Keratinocyte (primary cell): ENCODE measurements at regions not wholly inside any gene's neighbourhood (a gene's known extent, or its start where the extent isn't known, plus 50 kb on each side); places are given as distances from the start of the nearest gene placed in this dataset.

Experiments
- DNase-seq: peaks from one replicate; pipeline ENCODE4 v3.0.0-alpha.2; 2011; ENCODE audit warnings: low read depth, missing footprints, low spot score
- FAIRE-seq: peaks from 2 replicates; lab custom pipeline; 2011; peaks lifted over from hg19 to GRCh38; lab: Jason Lieb, UNC
- H2AFZ ChIP-seq: 2 replicates; pipeline ENCODE4 v1.6.0; 2012; ENCODE audit warnings: low read length, control low read depth, inconsistent platforms; ENCODE audit not compliant: control insufficient read depth
- H3K27ac ChIP-seq: 2 replicates; pipeline ENCODE4 v1.5.1; 2011; ENCODE audit warnings: low read length; ENCODE audit not compliant: control insufficient read depth, insufficient read depth
- H3K27me3 ChIP-seq: 3 replicates; pipeline ENCODE4 v1.6.0; 2011; ENCODE audit warnings: low read length; ENCODE audit not compliant: control insufficient read depth, insufficient read depth; ENCODE audit errors: extremely low read depth
- H3K36me3 ChIP-seq, 2 experiments: 2 replicates in 1 of 2; 3 replicates in 1 of 2; pipeline ENCODE4 v1.5.1; 2011; ENCODE audit warnings: low read length in 2 of 2, mild to moderate bottlenecking in 1 of 2; ENCODE audit not compliant: control insufficient read depth in 2 of 2, insufficient read depth in 2 of 2; ENCODE audit errors: extremely low read depth in 1 of 2
- H3K4me1 ChIP-seq: 3 replicates; pipeline ENCODE4 v1.5.1; 2011; ENCODE audit warnings: low read length; ENCODE audit not compliant: control insufficient read depth, insufficient read depth; ENCODE audit errors: extremely low read depth
- H3K4me2 ChIP-seq: 3 replicates; pipeline ENCODE4 v1.6.0; 2011; ENCODE audit warnings: low read depth, low read length; ENCODE audit not compliant: control insufficient read depth, insufficient read depth; ENCODE audit errors: extremely low read depth
- H3K4me3 ChIP-seq, 3 experiments: fragments of 200-600 bp in 1 of 3; sonication (generic) in 1 of 3; 2 replicates in 2 of 3; 3 replicates in 1 of 3; pipeline ENCODE4 v1.5.1; 2011 to 2016; ENCODE audit warnings: low read length in 3 of 3, mild to moderate bottlenecking in 3 of 3, control low read depth in 2 of 3, inconsistent platforms in 1 of 3, low read depth in 1 of 3, mixed read lengths in 1 of 3, mixed run types in 1 of 3, moderate library complexity in 1 of 3; ENCODE audit not compliant: control insufficient read depth in 2 of 3, insufficient read depth in 2 of 3; ENCODE audit errors: extremely low read depth in 1 of 3
- H3K79me2 ChIP-seq: 2 replicates; pipeline ENCODE4 v1.6.0; 2012; ENCODE audit warnings: low read length; ENCODE audit not compliant: control insufficient read depth, insufficient read depth
- H3K9ac ChIP-seq: 3 replicates; pipeline ENCODE4 v1.6.0; 2011; ENCODE audit warnings: low read length; ENCODE audit not compliant: control insufficient read depth, insufficient read depth; ENCODE audit errors: extremely low read depth
- H3K9me1 ChIP-seq: 3 replicates; pipeline ENCODE4 v1.6.0; 2011; ENCODE audit warnings: low read length; ENCODE audit not compliant: control insufficient read depth, insufficient read depth; ENCODE audit errors: extremely low read depth
- H3K9me3 ChIP-seq: 2 replicates; pipeline ENCODE4 v1.5.1; 2012; ENCODE audit warnings: low read depth, low read length; ENCODE audit not compliant: control insufficient read depth
- H4K20me1 ChIP-seq: 3 replicates; pipeline ENCODE4 v1.6.0; 2011; ENCODE audit warnings: low read length; ENCODE audit not compliant: control insufficient read depth, insufficient read depth; ENCODE audit errors: extremely low read depth
- CTCF ChIP-seq, 3 experiments: IDR thresholded peaks in 1 of 3; conservative IDR thresholded peaks in 1 of 3; optimal IDR thresholded peaks in 1 of 3; 2 replicates in 2 of 3; 3 replicates in 1 of 3; pipeline versions ENCODE3 to v1.5.1; 2011; ENCODE audit warnings: low read length in 3 of 3, mild to moderate bottlenecking in 3 of 3, moderate library complexity in 2 of 3, control low read depth in 1 of 3, inconsistent platforms in 1 of 3; ENCODE audit not compliant: insufficient read depth in 2 of 3; ENCODE audit errors: extremely low read depth in 1 of 3
- EZH2 ChIP-seq: IDR thresholded peaks from one replicate; pipeline ENCODE4 v1.6.1; 2012; ENCODE audit warnings: inconsistent platforms, mild to moderate bottlenecking, low read length, moderate library complexity
- dilution Hi-C: fragments of 300-500 bp; cut with MboI; formaldehyde crosslinking; loops from one replicate; pipeline ENCODE4 v1.7.0; 2020; ENCODE audit warnings: low sequenced_read_pairs; ENCODE audit not compliant: extremely low pct_ligation_motif_present

GRCh38 chr2:60675301-60675700 is 80.8 kb upstream of the PAPOLG start:
- Histone ChIP-seq H3K27me3 (peaks cover 6% of the 10 kb centered on the region), H3K9me1 (no peaks in the 10 kb centered on the region), H3K4me2 (no peak overlapping the region), H3K36me3 (no peaks in the 10 kb centered on the region), H3K9me3 (no peaks in the 10 kb centered on the region), H3K9ac (no peak overlapping the region), H3K4me3 (no peak overlapping the region), H2AFZ (no peak overlapping the region), H3K27ac (no peak overlapping the region), H4K20me1 (no peaks in the 10 kb centered on the region), H3K4me1 (no peaks in the 10 kb centered on the region), H3K79me2 (no peaks in the 10 kb centered on the region)
- DNase-seq = no peak
- TF ChIP-seq EZH2 = no peak
- no peak for TF ChIP-seq CTCF (optimal IDR thresholded peaks at IDR 0.05 in 1 of 3, IDR thresholded peaks at IDR 0.05 in 1 of 3, conservative IDR thresholded peaks at IDR 0.05 in 1 of 3; ENCODE audit: extremely low read depth in 1 of 3, insufficient read depth in 2 of 3, low read length in 3 of 3)
- dilution Hi-C loops = no loop called here
- FAIRE-seq = no peak

- FAIRE-seq (no peak), DNase-seq (no peak)
- dilution Hi-C loops = no loop called here
- H3K36me3 ChIP-seq = no peaks in the 10 kb centered on the region
- no peaks in the 10 kb centered on the region for H3K9me3 ChIP-seq
- H3K4me1 ChIP-seq = no peaks in the 10 kb centered on the region
- no peaks in the 10 kb centered on the region for H4K20me1 ChIP-seq
- TF ChIP-seq EZH2 (no peak), CTCF (optimal IDR thresholded peaks at IDR 0.05 in 1 of 3, IDR thresholded peaks at IDR 0.05 in 1 of 3, conservative IDR thresholded peaks at IDR 0.05 in 1 of 3; ENCODE audit: extremely low read depth in 1 of 3, insufficient read depth in 2 of 3, low read length in 3 of 3) (no peak)
- no peak overlapping the region for H2AFZ ChIP-seq
- no peak overlapping the region for H3K27ac ChIP-seq
- H3K79me2 ChIP-seq = no peaks in the 10 kb centered on the region
- peaks cover 6% of the 10 kb centered on the region for H3K27me3 ChIP-seq
- no peak overlapping the region for H3K4me3 ChIP-seq
- no peak overlapping the region for H3K4me2 ChIP-seq
- no peaks in the 10 kb centered on the region for H3K9me1 ChIP-seq
- H3K9ac ChIP-seq = no peak overlapping the region
Observed at GRCh38 chr2:60676706-60677330, 79.2 kb upstream of the PAPOLG start.
